ENCODE measurements at regions not wholly inside any gene's neighbourhood (a gene's known extent, or its start where the extent isn't known, plus 50 kb on each side); places are given as distances from the start of the nearest gene placed in this dataset.

DNA sequence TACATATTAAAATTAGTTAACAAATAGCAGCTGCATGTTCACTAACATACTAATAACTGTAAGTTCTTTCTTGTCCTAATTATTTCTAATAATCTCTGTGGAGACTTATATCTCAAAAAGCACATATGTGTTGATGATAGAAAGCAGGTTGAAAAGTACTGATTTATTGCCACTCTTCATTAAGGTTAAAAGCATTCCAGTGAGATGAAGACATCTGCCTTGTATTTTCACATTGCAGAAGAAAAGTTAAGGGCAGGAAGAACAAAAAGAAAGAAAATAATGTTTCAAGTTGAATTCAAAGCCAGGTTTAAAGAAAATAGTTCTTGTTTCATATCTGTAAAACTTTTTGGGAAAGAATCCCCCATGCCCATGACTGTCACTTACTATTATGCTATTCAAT lies 429.9 kb downstream of the MTX2 start:
- H3K4me1 ChIP-seq (ENCODE audit: control insufficient read depth, insufficient read depth, low read length): no peaks in the 10 kb centered on the region
- POLR2A ChIA-PET: no interaction called here
- H3K27ac ChIP-seq (ENCODE audit: extremely low read depth, low read depth, low read length): no peak overlapping the region
- CTCF ChIA-PET: no interaction called here
- H3K4me3 ChIP-seq (ENCODE audit: low read depth, low read length): no peak overlapping the region
- no peak for TF ChIP-seq KLF1 (tag by site-specific recombination; IDR thresholded peaks at IDR 0.05)
- TF ChIP-seq ZSCAN30 (tag by site-specific recombination; IDR thresholded peaks at IDR 0.05): no peak
- no peak for TF ChIP-seq FEZF1 (tag by site-specific recombination; IDR thresholded peaks at IDR 0.05)
- no peak for TF ChIP-seq ZNF548 (tag by site-specific recombination; IDR thresholded peaks at IDR 0.05)
- no peak for TF ChIP-seq ZNF707 (tag by site-specific recombination; IDR thresholded peaks at IDR 0.05)
- TF ChIP-seq, protein P1, sequence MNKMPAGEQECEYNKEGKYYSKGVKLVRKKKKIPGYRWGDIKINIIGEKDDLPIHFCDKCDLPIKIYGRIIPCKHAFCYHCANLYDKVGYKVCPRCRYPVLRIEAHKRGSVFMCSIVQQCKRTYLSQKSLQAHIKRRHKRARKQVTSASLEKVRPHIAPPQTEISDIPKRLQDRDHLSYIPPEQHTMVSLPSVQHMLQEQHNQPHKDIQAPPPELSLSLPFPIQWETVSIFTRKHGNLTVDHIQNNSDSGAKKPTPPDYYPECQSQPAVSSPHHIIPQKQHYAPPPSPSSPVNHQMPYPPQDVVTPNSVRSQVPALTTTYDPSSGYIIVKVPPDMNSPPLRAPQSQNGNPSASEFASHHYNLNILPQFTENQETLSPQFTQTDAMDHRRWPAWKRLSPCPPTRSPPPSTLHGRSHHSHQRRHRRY (tag by site-specific recombination; IDR thresholded peaks at IDR 0.05): no peak
- H3K9me3 ChIP-seq (ENCODE audit: control insufficient read depth, insufficient read depth, low read depth, low read length): no peaks in the 10 kb centered on the region
- H3K36me3 ChIP-seq (ENCODE audit: control insufficient read depth in 2 of 2, insufficient read depth in 1 of 2, low read length in 2 of 2): no peaks in the 10 kb centered on the region

DNA sequence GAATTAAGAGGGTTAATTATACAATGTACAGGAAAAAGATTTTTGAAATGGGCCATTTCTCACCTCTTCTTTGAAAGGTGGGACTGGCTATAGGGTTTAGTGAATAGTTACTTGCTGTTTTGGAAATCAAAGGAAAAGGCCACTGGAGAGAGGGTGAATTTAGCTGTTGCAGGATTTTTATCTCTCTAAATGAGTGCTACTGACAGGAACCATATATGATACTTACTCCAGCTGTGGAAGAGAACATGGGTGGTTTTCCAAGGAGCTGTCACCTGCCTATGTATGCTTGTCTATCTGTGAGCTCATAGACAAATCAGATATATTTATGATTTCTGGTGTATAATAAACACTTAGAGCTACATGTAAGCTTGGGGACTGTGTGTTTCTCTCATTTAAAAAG lies 430.4 kb downstream of the MTX2 start:
- ChIA-PET CTCF (interaction anchor here (0.9 kb wide), 2 partner anchors 17 to 449 kb away, joined by 3 read pairs; no protein-coding TSS in a partner anchor), POLR2A (no interaction called here)
- Histone ChIP-seq H3K27ac (ENCODE audit: extremely low read depth, low read depth, low read length) (no peak overlapping the region), H3K4me3 (ENCODE audit: low read depth, low read length) (no peak overlapping the region), H3K9me3 (ENCODE audit: control insufficient read depth, insufficient read depth, low read depth, low read length) (no peaks in the 10 kb centered on the region), H3K4me1 (ENCODE audit: control insufficient read depth, insufficient read depth, low read length) (no peaks in the 10 kb centered on the region), H3K36me3 (ENCODE audit: control insufficient read depth in 2 of 2, insufficient read depth in 1 of 2, low read length in 2 of 2) (no peaks in the 10 kb centered on the region)
- TF ChIP-seq YY2 (tag by site-specific recombination; IDR thresholded peaks at IDR 0.05) (no peak), PRDM1 (tag by site-specific recombination; IDR thresholded peaks at IDR 0.05) (no peak), ZNF560 (tag by site-specific recombination; IDR thresholded peaks at IDR 0.05; ENCODE audit: borderline replicate concordance) (no peak), ZNF146 (tag by site-specific recombination; IDR thresholded peaks at IDR 0.05) (no peak), ZNF510 (tag by site-specific recombination; IDR thresholded peaks at IDR 0.05; ENCODE audit: insufficient replicate concordance) (no peak), ZNF311 (tag by site-specific recombination; IDR thresholded peaks at IDR 0.05; ENCODE audit: borderline replicate concordance) (no peak), ZNF37A (tag by site-specific recombination; IDR thresholded peaks at IDR 0.05) (no peak), GFI1B (tag by site-specific recombination; IDR thresholded peaks at IDR 0.05) (no peak), ZNF521 (tag by site-specific recombination; IDR thresholded peaks at IDR 0.05) (no peak), ZBTB20 (tag by site-specific recombination; IDR thresholded peaks at IDR 0.05) (no peak), ZNF174 (tag by site-specific recombination; IDR thresholded peaks at IDR 0.05) (no peak), ZNF529 (tag by site-specific recombination; IDR thresholded peaks at IDR 0.05; ENCODE audit: insufficient replicate concordance) (no peak)
- TF ChIP-seq, protein P2, sequence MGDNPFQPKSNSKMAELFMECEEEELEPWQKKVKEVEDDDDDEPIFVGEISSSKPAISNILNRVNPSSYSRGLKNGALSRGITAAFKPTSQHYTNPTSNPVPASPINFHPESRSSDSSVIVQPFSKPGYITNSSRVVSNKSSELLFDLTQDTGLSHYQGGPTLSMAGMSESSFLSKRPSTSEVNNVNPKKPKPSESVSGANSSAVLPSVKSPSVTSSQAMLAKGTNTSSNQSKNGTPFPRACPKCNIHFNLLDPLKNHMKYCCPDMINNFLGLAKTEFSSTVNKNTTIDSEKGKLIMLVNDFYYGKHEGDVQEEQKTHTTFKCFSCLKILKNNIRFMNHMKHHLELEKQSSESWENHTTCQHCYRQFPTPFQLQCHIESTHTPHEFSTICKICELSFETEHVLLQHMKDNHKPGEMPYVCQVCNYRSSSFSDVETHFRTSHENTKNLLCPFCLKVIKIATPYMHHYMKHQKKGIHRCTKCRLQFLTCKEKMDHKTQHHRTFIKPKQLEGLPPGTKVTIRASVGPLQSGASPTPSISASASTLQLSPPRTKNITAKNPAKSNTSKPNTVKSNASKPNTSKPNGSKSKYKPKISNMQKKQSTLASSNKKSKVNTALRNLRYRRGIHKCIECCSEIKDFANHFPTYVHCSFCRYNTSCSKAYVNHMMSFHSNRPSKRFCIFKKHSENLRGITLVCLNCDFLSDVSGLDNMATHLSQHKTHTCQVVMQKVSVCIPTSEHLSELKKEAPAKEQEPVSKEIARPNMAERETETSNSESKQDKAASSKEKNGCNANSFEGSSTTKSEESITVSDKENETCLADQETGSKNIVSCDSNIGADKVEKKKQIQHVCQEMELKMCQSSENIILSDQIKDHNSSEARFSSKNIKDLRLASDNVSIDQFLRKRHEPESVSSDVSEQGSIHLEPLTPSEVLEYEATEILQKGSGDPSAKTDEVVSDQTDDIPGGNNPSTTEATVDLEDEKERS (tag by site-specific recombination; IDR thresholded peaks at IDR 0.05): no peak
- TF ChIP-seq, protein P3, sequence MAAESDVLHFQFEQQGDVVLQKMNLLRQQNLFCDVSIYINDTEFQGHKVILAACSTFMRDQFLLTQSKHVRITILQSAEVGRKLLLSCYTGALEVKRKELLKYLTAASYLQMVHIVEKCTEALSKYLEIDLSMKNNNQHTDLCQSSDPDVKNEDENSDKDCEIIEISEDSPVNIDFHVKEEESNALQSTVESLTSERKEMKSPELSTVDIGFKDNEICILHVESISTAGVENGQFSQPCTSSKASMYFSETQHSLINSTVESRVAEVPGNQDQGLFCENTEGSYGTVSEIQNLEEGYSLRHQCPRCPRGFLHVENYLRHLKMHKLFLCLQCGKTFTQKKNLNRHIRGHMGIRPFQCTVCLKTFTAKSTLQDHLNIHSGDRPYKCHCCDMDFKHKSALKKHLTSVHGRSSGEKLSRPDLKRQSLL (tag by site-specific recombination; IDR thresholded peaks at IDR 0.05): no peak
- TF ChIP-seq, protein P4, sequence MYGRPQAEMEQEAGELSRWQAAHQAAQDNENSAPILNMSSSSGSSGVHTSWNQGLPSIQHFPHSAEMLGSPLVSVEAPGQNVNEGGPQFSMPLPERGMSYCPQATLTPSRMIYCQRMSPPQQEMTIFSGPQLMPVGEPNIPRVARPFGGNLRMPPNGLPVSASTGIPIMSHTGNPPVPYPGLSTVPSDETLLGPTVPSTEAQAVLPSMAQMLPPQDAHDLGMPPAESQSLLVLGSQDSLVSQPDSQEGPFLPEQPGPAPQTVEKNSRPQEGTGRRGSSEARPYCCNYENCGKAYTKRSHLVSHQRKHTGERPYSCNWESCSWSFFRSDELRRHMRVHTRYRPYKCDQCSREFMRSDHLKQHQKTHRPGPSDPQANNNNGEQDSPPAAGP (tag by site-specific recombination; IDR thresholded peaks at IDR 0.05): no peak
